ENCODE measurements at regions not wholly inside any gene's neighbourhood (a gene's known extent, or its start where the extent isn't known, plus 50 kb on each side); places are given as distances from the start of the nearest gene placed in this dataset.

GRCh38 chr11:25958045-25958444 is 373.9 kb upstream of the ANO3 start (continued):
- TF ChIP-seq EZH2phosphoT487 (IDR thresholded peaks at IDR 0.05; ENCODE audit: borderline replicate concordance, low read depth) (no peak), JUND (IDR thresholded peaks at IDR 0.05) (no peak), GATA2 (CRISPR knock-in tag; IDR thresholded peaks at IDR 0.05) (no peak), RAD21 (IDR thresholded peaks at IDR 0.05; ENCODE audit: low read length) (no peak), YY1 (IDR thresholded peaks at IDR 0.05; ENCODE audit: low read depth) (no peak), MEF2A (IDR thresholded peaks at IDR 0.05; ENCODE audit: borderline replicate concordance, low read depth) (no peak), SMC3 (IDR thresholded peaks at IDR 0.05; ENCODE audit: low read depth, low read length) (no peak)

- DNase-seq, result no peak
- Histone ChIP-seq H3K9me2 (no peaks in the 10 kb centered on the region), H3K9me3 (no peaks in the 10 kb centered on the region), H3K4me1 (ENCODE audit: control insufficient read depth in 1 of 2, insufficient read depth in 2 of 2, low read depth in 1 of 2, low read length in 1 of 2) (no peaks in the 10 kb centered on the region; a peak in 1 of 4 replicates), H2AFZ (ENCODE audit: low read depth) (no peak overlapping the region), H3K36me3 (replicated peaks in 1 of 2; ENCODE audit: control insufficient read depth in 1 of 2, insufficient read depth in 2 of 2, low read length in 1 of 2) (no peaks in the 10 kb centered on the region), H3K4me2 (no peak overlapping the region), H3K27me3 (ENCODE audit: insufficient read depth) (no peaks in the 10 kb centered on the region), H4K20me1 (ENCODE audit: insufficient read depth) (no peaks in the 10 kb centered on the region), H3K9ac (no peak overlapping the region), H3K79me2 (ENCODE audit: insufficient read depth) (no peaks in the 10 kb centered on the region), H3K4me3 (ENCODE audit: low read depth in 2 of 2, low read length in 1 of 2) (no peak overlapping the region), H3F3A (replicated peaks; ENCODE audit: insufficient read depth) (no peaks in the 10 kb centered on the region), H3K27ac (ENCODE audit: low read depth in 2 of 2, low read length in 1 of 2) (no peak overlapping the region)
- WGBS (ENCODE audit: low lambda C conversion rate), result 70% methylated on average over 4 of the region's 4 CpGs
- TF ChIP-seq RXRA (IDR thresholded peaks at IDR 0.05; ENCODE audit: borderline replicate concordance, low read depth) (no peak), POLR2AphosphoS5 (IDR thresholded peaks at IDR 0.05; ENCODE audit: low read depth, low read length) (no peak), SMC3 (IDR thresholded peaks at IDR 0.05; ENCODE audit: low read depth, low read length) (peak; percentile 30; the same call in 1 of the 2 replicates), RAD21 (IDR thresholded peaks at IDR 0.05; ENCODE audit: low read length) (peak; percentile 63), CTCF (IDR thresholded peaks at IDR 0.05) (peak; percentile 12; the same call in 1 of the 2 replicates)
- ChIA-PET CTCF (interaction anchor here (0.6 kb wide), 1 partner anchor 29 kb away, joined by 3 read pairs; no protein-coding TSS in a partner anchor), POLR2A (no interaction called here)
These were observed 370.4 kb upstream of the ANO3 start for GRCh38 chr11:25961539-25961938.

- Histone ChIP-seq H3K4me1 (ENCODE audit: control insufficient read depth in 1 of 2, insufficient read depth in 2 of 2, low read depth in 1 of 2, low read length in 1 of 2) (no peaks in the 10 kb centered on the region), H3K4me3 (ENCODE audit: low read depth in 2 of 2, low read length in 1 of 2) (no peak overlapping the region), H3K9me2 (no peaks in the 10 kb centered on the region), H3K4me2 (no peak overlapping the region), H4K20me1 (ENCODE audit: insufficient read depth) (no peaks in the 10 kb centered on the region), H3K79me2 (ENCODE audit: insufficient read depth) (no peaks in the 10 kb centered on the region), H3K36me3 (replicated peaks in 1 of 2; ENCODE audit: control insufficient read depth in 1 of 2, insufficient read depth in 2 of 2, low read length in 1 of 2) (no peaks in the 10 kb centered on the region), H3K27me3 (ENCODE audit: insufficient read depth) (no peaks in the 10 kb centered on the region), H2AFZ (ENCODE audit: low read depth) (no peak overlapping the region), H3F3A (replicated peaks; ENCODE audit: insufficient read depth) (no peaks in the 10 kb centered on the region), H3K27ac (ENCODE audit: low read depth in 2 of 2, low read length in 1 of 2) (no peak overlapping the region), H3K9me3 (no peaks in the 10 kb centered on the region), H3K9ac (no peak overlapping the region)
- no peak for DNase-seq
- CTCF ChIA-PET, result interaction anchor here (2.3 kb wide), 1 partner anchor 11 kb away, joined by 11 read pairs; no protein-coding TSS in a partner anchor
- POLR2A ChIA-PET, result no interaction called here
- TF ChIP-seq CTCF (IDR thresholded peaks at IDR 0.05), result peak; percentile 47
- TF ChIP-seq FOSL2 (IDR thresholded peaks at IDR 0.05; ENCODE audit: borderline replicate concordance, low read depth), result no peak
- TF ChIP-seq MXI1 (IDR thresholded peaks at IDR 0.05; ENCODE audit: low read depth, low read length), result no peak
- TF ChIP-seq REST (IDR thresholded peaks at IDR 0.05; ENCODE audit: low read depth, low read length), result no peak
- TF ChIP-seq SIN3A (IDR thresholded peaks at IDR 0.05; ENCODE audit: borderline replicate concordance, low read depth, low read length), result no peak
- TF ChIP-seq ELF1 (IDR thresholded peaks at IDR 0.05), result no peak
- no peak for TF ChIP-seq USF2 (IDR thresholded peaks at IDR 0.05; ENCODE audit: borderline replicate concordance, low read depth, low read length)
- 84% methylated on average over 2 of the region's 2 CpGs for WGBS (ENCODE audit: low lambda C conversion rate)
These were observed 361.0 kb upstream of the ANO3 start for GRCh38 chr11:25970726-25971508.

All from SK-N-SH (cell line).